HG03439 (cell line): ENCODE measurements at regions not wholly inside any gene's neighbourhood (a gene's known extent, or its start where the extent isn't known, plus 50 kb on each side); places are given as distances from the start of the nearest gene placed in this dataset.
"Not testable (repeated sequence)": the region's sequence is repeated elsewhere in the genome, so short reads cannot be mapped to it uniquely, and the experiment has no call there.

Source experiments
- ATAC-seq: cut with Tn5 transposase; IDR thresholded peaks from one replicate; pipeline ENCODE4 v1.9.1; 2021; ENCODE audit warnings: mild to moderate bottlenecking, moderate library complexity; ENCODE audit not compliant: unreplicated experiment

DNA sequence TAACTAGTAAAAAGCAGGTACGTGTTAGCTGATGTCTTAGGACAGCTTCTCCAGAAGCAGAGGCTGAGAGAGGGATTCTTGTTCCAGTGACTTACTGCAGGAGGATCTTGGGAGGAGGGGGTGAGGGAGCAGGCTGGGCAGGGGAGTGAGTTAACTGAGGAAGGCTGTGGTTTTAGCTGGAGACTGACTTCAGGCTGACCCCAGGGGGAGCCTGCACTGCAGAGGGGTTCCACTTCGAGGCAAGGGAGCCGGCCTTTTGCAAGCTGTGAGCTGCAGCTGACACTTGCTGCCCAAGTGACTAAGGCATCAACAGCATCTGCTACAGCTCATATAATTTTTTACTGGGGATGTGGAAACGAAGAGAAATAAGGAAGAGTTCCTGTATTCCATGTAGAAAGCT, 50.4 kb upstream of the SOD1 start:
- ATAC-seq: no peak

- no peak for ATAC-seq
These were observed 51.7 kb upstream of the SOD1 start for GRCh38 chr21:31607791-31608190.

DNA sequence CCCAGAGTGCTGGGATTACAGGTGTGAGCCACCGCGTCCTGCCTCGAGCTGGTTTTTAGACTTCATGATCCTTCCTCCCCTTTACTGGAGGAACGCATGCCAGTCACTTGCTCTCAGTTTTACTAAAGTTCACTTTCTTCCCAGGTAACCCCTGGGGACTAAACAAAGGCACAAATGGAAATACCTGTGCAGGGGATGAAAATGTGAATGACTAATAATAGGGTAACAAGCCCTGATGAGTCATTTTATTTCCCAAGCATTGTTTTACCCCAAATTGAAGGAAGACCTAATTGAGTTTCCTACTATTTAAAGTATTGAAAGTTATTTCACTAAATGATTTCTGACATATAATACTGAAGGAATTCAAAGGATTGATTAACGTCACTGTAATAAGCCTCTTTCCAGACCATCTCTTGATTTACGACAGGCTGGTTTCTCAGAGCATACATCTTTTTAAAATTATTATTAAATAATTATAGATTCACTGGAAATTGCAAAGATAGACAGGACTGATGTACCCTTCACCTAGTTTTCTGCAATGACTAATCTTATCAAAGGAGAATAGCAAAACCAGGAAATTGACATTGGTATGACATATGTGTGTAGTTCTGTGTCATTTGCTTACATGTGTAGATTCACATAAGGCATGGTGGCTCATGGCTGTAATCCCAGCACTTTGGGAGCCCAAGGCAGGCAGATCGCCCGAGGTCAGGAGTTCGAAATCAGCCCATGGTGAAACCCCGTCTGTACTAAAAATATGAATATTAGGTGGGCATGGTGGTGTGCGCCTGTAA, 53.2 kb upstream of the SOD1 start:
- ATAC-seq: no peak

DNA sequence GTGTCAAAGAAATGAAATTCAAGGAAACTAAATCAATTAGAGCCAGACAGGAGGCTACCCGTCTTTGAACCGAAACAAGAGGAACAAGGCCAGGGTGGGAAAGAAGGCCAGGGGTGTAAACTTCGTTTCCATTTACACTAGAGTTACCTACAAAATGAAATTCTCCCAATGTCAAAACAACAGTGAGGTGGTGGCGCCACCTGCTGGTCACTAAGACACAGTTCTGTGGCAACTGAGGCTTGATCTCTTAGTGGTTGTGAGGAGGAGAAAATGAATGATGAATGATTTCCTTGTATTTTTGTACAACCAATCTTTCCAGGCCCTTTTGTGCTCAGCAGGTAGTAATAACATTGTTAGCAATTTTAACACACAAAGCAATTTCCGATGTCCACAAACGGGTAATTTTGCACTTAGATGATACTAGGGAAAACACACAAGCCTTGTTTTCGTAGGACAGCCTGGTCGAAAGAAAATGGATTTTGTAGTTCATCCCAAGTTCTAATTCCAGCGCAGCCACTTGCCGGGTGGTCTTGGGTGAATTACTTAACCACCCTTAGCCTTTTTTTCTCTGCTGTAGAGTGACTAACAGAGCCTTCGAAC, 54.8 kb upstream of the SOD1 start:
- peak; percentile 73 for ATAC-seq

DNA sequence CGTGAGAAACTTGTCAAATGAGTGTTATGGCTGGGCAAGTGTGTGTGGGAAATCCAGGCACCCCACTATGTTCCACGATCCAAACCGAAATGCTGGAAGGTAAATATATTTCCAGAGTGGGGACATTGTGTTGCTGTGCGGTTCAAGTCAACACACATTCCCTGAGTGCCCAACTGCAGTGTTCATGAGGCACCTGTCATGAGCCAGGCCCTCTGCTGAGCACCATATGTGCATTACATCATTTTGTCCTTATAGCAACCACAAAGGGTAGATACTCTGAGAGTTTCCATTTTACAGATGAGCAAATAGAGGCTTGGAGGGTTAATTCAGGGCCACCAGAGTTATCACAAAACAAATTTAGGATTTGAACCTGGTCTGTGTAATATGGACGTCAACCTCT, 59.9 kb upstream of the SOD1 start:
- ATAC-seq: no peak

DNA sequence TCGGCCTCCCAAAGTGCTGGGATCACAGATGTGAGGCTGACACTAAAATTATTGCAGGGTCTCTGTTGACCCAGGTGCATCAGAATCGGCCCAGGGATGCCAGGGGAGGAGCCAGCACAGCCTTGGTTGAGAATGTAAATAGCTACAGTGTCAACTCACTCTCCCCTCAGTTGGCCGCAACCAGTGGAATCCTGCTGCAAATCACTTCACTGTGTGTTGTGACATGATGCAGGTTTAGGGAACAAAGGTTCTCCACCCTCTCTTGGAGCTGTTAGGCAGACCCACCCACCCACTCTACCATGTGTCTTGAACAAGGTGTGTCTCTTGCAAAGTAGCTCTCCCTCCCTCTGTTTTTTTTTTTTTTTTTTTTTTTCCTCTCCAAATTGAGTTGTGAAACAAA, 60.5 kb upstream of the SOD1 start:
- ATAC-seq: no peak

DNA sequence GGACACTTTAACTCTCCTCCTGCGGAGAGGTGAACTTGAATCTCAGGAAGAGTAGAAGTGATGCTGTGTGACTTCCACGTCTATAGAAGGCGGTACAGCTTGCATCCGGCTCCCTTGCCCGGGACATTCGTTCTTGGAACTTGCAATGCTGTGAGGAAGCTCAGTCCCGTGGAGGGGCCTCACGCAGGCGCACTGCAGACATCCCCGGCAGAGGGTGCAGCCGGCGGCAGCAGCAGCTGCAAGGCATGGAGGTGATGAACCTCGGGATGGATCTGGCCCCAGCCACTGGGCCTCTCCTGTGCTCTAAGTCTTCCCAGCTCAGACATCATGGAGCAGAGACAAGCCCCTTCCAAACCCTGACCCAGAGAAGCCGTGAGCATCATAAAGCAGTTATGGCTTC, 61.8 kb upstream of the SOD1 start:
- no peak for ATAC-seq

DNA sequence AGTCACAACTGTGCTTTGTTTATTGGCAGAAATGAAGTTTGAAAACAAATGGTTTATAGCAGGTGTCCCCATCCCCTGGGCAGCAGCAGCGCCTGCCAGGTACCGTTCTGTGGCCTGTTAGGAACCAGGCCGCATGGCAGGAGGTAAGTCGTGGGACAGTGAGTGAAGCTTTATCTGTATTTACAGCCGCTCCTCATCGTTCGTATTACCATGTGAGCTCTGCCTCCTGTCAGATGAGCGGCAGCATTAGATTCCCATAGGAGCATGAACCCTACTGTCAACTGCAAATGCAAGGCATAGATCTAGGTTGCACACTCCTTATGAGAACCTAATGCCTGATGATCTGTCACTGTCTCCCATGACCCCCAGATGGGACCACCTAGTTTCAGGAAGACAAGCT, 63.4 kb upstream of the SOD1 start:
- ATAC-seq: no peak

- no peak for ATAC-seq
These were observed 64.8 kb upstream of the SOD1 start for GRCh38 chr21:31594726-31595125.

DNA sequence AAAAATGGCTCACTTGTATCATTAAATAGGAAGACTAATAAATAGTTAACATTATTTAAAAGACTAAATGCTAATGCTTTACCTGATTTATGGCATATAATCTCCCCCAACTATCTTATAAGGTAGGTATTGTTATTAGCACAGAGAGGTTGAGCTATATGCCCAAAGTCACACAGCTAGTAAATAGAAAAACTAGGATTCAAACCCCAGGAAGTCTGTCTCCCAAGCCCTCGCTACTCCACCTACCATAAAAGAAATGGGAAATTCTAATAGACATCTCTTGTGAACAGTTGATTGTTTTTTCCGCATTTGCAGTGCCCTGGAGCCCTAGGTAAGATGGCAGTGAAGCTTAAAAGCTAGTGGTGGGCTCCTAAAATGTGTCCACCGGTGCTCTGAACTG, 65.2 kb upstream of the SOD1 start:
- no peak for ATAC-seq

DNA sequence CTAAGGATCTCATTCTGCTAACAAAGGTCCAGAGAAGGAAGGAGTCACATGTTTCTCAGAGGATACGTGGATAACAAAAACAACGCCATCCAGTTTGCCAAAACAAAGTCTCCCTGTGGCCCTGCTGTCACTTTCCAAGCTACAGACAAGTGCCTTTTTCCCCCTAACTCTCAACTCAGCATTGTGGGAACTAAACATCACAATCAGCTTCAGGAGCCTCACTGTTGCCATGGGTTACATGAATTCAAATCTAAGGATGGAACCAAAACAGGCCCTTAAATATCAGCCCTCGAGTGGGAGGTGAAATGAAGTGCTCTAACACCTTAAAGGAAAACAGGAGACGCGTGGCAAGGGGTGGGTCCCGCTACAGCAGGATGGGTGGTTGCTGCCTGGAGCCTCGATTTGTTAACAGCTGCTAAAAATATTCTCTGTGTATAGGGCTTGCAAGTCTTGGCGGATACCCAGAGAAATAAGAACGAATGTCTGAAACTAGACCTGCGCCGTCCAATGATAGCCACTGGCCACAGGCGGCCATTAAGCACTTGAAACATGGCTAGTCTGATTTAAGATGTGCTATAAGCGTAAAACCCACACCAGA, 66.4 kb upstream of the SOD1 start:
- no peak for ATAC-seq

DNA sequence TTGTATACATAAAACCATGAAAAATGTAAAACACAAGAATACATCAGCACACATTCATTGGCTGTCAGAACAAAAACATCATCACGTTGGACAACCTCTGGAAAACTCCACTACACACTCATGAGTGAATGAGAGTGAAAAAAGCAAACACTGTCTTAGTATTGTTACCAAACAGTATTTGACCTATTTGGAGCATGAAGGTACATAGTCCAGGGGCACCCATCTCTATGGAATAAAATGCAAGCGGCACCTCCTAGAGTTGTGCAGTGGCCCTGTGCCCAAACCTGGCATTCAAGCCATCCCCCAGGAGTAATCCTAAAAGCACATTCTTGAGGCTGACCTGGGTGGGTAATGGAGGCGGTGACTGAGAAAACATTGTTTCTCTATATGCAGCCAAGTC, 67.0 kb upstream of the SOD1 start:
- no peak for ATAC-seq

- no peak for ATAC-seq
These were observed 69.7 kb upstream of the SOD1 start for GRCh38 chr21:31589820-31590219.

DNA sequence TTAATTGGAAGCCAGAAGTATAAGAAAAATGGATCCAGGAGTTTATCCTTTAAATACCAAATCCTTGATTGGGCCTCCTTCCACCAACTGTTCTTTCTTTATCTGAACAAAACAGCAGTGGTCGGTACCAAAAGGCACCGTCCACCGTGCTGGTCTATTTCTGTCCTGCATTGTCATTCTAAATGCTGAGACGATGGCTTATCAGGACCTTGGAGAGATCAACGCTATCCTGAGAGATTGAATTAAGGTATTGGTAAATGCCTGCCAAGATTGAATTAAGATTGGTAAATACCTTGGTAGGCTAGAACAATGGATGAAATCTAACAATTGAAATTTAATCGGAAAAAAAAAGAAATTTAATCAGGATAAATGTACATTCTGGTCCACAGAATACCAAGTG, 73.4 kb upstream of the SOD1 start:
- ATAC-seq: no peak

DNA sequence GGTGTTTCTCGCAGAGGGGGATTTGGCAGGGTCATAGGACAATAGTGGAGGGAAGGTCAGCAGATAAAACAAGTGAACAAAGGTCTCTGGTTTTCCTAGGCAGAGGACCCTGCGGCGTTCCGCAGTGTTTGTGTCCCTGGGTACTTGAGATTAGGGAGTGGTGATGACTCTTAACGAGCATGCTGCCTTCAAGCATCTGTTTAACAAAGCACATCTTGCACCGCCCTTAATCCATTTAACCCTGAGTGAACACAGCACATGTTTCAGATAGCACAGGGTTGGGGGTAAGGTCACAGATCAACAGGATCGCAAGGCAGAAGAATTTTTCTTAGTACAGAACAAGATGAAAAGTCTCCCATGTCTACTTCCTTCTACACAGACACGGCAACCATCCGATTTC, 75.6 kb upstream of the SOD1 start:
- ATAC-seq: not testable (repeated sequence)

- no peak for ATAC-seq
These were observed 76.0 kb upstream of the SOD1 start for GRCh38 chr21:31583498-31583897.

DNA sequence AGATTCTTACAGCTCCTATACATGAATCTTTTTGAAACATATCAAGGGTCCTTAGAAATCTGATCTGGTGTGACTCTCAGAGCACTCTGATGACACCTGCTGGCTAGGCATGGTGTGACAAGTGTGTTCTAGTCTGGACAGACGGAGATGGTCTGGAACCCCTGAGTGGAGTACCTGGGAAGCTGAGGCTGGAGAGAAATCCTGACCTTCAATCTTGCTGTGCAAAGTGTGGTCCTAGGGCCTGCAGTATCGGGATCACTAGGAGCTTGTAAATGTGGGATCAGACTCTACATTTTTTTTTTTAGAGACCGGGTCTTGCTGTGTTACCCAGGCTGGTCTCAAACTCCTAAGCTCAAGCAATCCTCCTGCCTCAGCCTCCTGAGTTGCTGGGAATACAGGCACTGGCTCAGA, 78.6 kb upstream of the SOD1 start:
- no peak for ATAC-seq

DNA sequence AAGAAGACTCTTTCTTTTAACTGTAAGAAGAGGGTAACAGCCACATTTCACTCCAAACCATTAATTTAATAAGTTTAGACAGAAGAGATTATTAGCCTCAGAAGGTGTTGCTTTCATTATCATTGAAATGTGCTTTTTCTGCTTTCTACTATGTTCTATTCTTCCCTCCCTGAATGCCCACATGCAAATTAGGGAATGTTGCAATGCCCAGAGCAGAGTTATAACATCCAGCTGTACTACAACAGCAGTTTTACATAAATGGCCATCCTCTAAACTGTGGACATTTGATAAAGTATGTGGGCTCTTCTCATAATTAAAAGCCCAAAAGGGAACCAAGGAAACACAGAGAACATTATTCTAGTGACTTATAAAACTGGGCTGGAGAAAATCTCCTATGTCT, 82.2 kb upstream of the SOD1 start:
- no peak for ATAC-seq

DNA sequence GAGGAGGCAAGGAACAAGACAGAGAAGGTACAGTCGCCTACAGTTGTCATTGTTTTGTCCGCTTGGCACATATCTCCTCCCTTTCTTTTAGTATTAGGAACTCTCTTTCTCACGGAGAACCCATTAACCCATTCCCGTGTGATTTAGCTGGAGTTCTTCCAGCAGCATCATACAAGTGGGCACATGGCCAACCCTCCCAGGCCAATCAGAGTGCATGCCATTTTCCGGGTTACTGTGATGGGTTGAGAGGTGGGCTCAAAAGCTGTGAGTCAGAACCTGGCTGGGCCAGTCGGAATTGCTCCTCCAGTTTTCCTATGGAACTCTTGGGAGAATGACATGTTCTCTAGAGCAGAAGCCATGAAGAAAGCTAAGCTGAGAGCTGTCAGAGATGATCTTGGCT, 83.1 kb upstream of the SOD1 start:
- ATAC-seq: no peak

- ATAC-seq: no peak
These were observed 86.3 kb upstream of the SOD1 start for GRCh38 chr21:31573217-31573616.

- ATAC-seq: no peak
These were observed 87.6 kb upstream of the SOD1 start for GRCh38 chr21:31571879-31572278.

GRCh38 chr21:31570824-31571566, 88.5 kb upstream of the SOD1 start:
- ATAC-seq: no peak
